ENCODE measurements at regions not wholly inside any gene's neighbourhood (a gene's known extent, or its start where the extent isn't known, plus 50 kb on each side); places are given as distances from the start of the nearest gene placed in this dataset.

GRCh38 chr7:24361001-24361400 is 77.0 kb downstream of the NPY start:
- TF ChIP-seq CTCF (IDR thresholded peaks at IDR 0.05) (no peak), POLR2A (IDR thresholded peaks at IDR 0.05) (no peak)

All from stomach (tissue), 4 donors.